ENCODE measurements at regions not wholly inside any gene's neighbourhood (a gene's known extent, or its start where the extent isn't known, plus 50 kb on each side); places are given as distances from the start of the nearest gene placed in this dataset.

- TF ChIP-seq, protein P1, sequence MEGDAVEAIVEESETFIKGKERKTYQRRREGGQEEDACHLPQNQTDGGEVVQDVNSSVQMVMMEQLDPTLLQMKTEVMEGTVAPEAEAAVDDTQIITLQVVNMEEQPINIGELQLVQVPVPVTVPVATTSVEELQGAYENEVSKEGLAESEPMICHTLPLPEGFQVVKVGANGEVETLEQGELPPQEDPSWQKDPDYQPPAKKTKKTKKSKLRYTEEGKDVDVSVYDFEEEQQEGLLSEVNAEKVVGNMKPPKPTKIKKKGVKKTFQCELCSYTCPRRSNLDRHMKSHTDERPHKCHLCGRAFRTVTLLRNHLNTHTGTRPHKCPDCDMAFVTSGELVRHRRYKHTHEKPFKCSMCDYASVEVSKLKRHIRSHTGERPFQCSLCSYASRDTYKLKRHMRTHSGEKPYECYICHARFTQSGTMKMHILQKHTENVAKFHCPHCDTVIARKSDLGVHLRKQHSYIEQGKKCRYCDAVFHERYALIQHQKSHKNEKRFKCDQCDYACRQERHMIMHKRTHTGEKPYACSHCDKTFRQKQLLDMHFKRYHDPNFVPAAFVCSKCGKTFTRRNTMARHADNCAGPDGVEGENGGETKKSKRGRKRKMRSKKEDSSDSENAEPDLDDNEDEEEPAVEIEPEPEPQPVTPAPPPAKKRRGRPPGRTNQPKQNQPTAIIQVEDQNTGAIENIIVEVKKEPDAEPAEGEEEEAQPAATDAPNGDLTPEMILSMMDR (IDR thresholded peaks at IDR 0.05; ENCODE audit: low read length, missing control alignments): no peak
- DNase-seq (ENCODE audit: low read depth): no peak
Measured at GRCh38 chr5:89981021-89981420, 428.5 kb downstream of the CETN3 start.

DNA sequence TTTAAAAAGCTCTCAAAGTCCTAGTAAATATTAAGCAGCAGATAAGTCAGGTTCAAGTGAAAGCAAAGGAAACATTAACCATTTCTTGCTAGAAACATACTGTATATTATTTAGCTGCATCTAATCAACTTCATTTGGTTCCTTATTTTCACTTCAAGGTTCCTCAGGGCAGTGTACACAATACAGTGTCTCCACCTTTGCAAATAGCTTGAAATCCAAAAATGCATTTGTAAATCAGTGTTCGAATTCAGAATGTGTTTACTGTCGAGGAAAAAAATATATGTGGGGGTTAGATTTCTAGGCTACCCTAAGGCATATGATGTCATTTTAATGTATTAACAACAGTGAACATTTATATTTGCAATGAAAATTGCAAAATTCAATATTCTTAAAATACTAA, 436.0 kb downstream of the CETN3 start:
- no peak overlapping the region for H3K4me3 ChIP-seq (replicated peaks; ENCODE audit: low read depth, low read length)
- TF ChIP-seq, protein P1 (IDR thresholded peaks at IDR 0.05; ENCODE audit: low read length, missing control alignments): no peak
- no peak for DNase-seq (ENCODE audit: low read depth)

More at GRCh38 chr5:89981021-89981420, 428.5 kb downstream of the CETN3 start:
- H3K4me3 ChIP-seq (replicated peaks; ENCODE audit: low read depth, low read length): no peak overlapping the region

DNA sequence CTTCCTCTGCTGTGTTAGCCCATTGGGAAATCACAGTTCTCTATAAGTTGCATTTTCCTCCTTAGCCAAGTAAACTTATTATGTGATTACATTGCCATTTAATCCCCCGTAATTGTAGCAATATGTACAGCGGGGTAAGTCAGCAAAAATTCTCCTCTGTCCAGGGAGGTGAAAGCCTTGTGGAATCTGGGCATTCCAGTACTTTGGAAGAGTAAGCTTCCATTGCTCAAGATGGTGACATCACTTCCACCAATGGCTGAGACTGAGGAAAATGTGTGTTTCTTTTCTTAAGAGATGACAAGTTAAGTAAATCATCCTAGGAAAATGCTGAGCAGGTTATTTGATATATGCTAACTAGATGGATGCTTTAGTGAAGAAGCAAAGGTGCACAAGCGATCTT, 436.7 kb downstream of the CETN3 start:
- no peak overlapping the region for H3K4me3 ChIP-seq (replicated peaks; ENCODE audit: low read depth, low read length)
- TF ChIP-seq, protein P1 (IDR thresholded peaks at IDR 0.05; ENCODE audit: low read length, missing control alignments): no peak
- DNase-seq (ENCODE audit: low read depth): peak; percentile 66

GRCh38 chr5:89968958-89969381, 440.6 kb downstream of the CETN3 start:
- no peak overlapping the region for H3K4me3 ChIP-seq (replicated peaks; ENCODE audit: low read depth, low read length)
- DNase-seq (ENCODE audit: low read depth): peak; percentile 82
- TF ChIP-seq, protein P1 (IDR thresholded peaks at IDR 0.05; ENCODE audit: low read length, missing control alignments): no peak

- no peak overlapping the region for H3K4me3 ChIP-seq (replicated peaks; ENCODE audit: low read depth, low read length)
- TF ChIP-seq, protein P1 (IDR thresholded peaks at IDR 0.05; ENCODE audit: low read length, missing control alignments): no peak
Measured at GRCh38 chr5:89967771-89968444, 441.6 kb downstream of the CETN3 start.

GRCh38 chr5:89956838-89957237, 452.7 kb downstream of the CETN3 start:
- no peak for DNase-seq (ENCODE audit: low read depth)
- TF ChIP-seq, protein P1 (IDR thresholded peaks at IDR 0.05; ENCODE audit: low read length, missing control alignments): no peak
- no peak overlapping the region for H3K4me3 ChIP-seq (replicated peaks; ENCODE audit: low read depth, low read length)

More at GRCh38 chr5:89967771-89968444, 441.6 kb downstream of the CETN3 start:
- peak; percentile 63 for DNase-seq (ENCODE audit: low read depth)

DNA sequence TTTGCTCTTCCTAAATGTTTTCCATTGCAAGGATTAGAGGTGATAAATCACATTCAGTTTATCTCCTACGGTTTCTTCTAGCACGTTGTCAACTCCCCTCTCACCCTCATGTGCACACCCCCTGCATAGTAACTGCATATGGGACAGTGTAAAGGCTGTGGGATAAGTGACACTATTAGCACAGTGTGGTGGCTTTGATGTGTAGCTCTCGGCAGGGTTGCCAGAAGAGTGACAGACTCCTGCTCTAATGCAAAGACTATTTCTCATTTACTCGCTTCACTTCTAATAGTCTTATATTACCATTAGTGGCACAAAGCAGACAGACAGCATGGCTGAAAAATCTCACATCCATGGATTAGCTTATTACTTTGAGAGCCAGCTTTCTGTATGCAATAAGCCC, 454.6 kb downstream of the CETN3 start:
- TF ChIP-seq, protein P1 (IDR thresholded peaks at IDR 0.05; ENCODE audit: low read length, missing control alignments): no peak
- DNase-seq (ENCODE audit: low read depth): no peak
- H3K4me3 ChIP-seq (replicated peaks; ENCODE audit: low read depth, low read length): no peak overlapping the region

Data from fibroblast of pulmonary artery (primary cell).